Breast epithelium (tissue), 3 donors: ENCODE measurements at regions not wholly inside any gene's neighbourhood (a gene's known extent, or its start where the extent isn't known, plus 50 kb on each side); places are given as distances from the start of the nearest gene placed in this dataset.

ENCODE experiments used
- POLR2A ChIP-seq: fragments of 450-650 bp; IDR thresholded peaks from one replicate; pipeline ENCODE4 v1.6.1; 2016; ENCODE audit warnings: antibody characterized with exemption, mild to moderate bottlenecking, moderate library complexity
- POLR2AphosphoS5 ChIP-seq, 3 donors: sonication (generic); formaldehyde crosslinking; IDR thresholded peaks; one replicate each; pipeline ENCODE4 v1.6.1; 2017; ENCODE audit warnings: antibody characterized with exemption in 3 of 3
- TF ChIP-seq, protein P1 (sequence below), 3 donors: fragments of 450-650 bp; IDR thresholded peaks; one replicate each; pipeline ENCODE4 v1.5.1; 2016 to 2017; ENCODE audit warnings: antibody characterized with exemption in 3 of 3, mild to moderate bottlenecking in 3 of 3, moderate library complexity in 3 of 3

DNA sequence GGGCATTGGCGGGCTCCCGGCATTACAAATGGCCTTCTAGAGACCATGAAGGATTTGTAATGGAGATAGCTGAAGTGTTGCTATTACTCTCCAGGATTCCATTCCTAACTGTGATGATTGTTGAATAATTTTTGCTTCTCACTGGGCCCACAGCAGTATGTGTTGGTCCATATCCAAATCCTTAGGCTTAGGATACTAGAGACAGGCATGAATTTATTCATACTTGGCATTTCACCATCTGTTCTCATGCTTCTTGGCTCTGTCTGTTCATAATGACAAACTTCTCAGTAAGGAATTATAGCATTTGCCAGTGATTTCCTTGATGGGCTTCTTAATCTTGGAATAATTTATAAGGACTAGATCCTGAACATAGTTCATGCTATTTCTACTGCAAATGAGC is 832.9 kb downstream of the C12orf50 start:
- no peak for TF ChIP-seq POLR2A
- TF ChIP-seq, protein P1, sequence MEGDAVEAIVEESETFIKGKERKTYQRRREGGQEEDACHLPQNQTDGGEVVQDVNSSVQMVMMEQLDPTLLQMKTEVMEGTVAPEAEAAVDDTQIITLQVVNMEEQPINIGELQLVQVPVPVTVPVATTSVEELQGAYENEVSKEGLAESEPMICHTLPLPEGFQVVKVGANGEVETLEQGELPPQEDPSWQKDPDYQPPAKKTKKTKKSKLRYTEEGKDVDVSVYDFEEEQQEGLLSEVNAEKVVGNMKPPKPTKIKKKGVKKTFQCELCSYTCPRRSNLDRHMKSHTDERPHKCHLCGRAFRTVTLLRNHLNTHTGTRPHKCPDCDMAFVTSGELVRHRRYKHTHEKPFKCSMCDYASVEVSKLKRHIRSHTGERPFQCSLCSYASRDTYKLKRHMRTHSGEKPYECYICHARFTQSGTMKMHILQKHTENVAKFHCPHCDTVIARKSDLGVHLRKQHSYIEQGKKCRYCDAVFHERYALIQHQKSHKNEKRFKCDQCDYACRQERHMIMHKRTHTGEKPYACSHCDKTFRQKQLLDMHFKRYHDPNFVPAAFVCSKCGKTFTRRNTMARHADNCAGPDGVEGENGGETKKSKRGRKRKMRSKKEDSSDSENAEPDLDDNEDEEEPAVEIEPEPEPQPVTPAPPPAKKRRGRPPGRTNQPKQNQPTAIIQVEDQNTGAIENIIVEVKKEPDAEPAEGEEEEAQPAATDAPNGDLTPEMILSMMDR (IDR thresholded peaks at IDR 0.05) = no peak
- no peak for TF ChIP-seq POLR2AphosphoS5 (IDR thresholded peaks at IDR 0.05)
